ENCODE measurements at regions not wholly inside any gene's neighbourhood (a gene's known extent, or its start where the extent isn't known, plus 50 kb on each side); places are given as distances from the start of the nearest gene placed in this dataset.
A peak's percentile ranks its signal among the peaks of the same experiment; 100 is the strongest.
"Not testable (repeated sequence)": the region's sequence is repeated elsewhere in the genome, so short reads cannot be mapped to it uniquely, and the experiment has no call there.

DNA sequence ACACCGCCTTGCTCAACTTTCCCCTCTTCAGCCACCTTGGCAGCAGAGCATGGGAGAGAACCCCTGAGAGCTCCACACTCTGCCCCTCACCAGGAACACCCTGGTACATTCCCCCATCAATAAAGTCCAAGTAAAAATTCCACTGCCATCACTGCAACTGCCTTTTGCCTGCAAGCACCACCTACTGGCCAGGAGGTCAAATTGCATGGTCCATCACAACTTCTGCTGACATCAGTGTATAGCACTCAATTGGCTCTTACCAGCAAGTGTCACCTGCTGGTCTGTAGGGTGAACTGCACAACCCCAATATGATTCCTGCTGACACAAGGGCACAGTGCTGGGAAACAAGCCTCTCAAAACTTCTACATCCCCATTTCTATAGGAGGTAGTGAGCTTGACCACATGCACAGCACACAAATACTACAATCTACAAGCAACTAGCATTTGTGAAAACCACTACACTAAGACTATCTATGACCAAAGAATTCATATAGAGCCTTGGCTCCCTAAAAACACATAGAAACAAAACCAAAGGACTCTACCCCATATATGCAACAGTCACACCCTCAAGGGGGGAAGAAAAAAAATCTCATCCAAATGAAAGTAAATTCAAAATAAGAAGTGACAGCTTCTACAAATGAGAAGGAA, 69.2 kb downstream of the FASLG start (continued):
- TF ChIP-seq, protein P1, sequence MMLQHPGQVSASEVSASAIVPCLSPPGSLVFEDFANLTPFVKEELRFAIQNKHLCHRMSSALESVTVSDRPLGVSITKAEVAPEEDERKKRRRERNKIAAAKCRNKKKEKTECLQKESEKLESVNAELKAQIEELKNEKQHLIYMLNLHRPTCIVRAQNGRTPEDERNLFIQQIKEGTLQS (IDR thresholded peaks at IDR 0.05) = 0 out of 2 replicates have a peak, but pooled peaks have one; percentile 10
- TF ChIP-seq YY1 (IDR thresholded peaks at IDR 0.05; ENCODE audit: extremely low read depth, insufficient replicate concordance, low read depth, low read length) (no peak), CEBPB (IDR thresholded peaks at IDR 0.05; ENCODE audit: low read depth) (0 out of 2 replicates have a peak, but pooled peaks have one; percentile 28), EGR1 (IDR thresholded peaks at IDR 0.05; ENCODE audit: low read depth) (no peak), SIN3A (IDR thresholded peaks at IDR 0.05; ENCODE audit: low read depth) (no peak)

DNA sequence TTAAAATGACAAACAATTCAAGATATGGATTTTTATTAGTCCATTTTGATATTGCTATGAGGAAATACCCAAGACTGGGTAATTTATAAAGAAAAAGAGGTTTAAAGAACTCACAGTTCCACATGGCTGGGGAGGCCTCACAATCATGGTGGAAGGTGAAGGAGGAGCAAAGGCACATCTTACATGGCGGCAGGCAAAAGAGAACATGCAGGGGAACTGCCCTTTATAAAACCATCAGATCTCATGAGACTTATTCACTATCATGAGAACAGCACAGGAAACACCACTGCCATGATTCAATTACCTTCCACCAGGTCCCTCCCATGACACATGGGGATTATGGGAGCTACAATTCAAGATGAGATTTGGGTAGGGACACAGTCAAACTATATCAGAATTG, 69.8 kb downstream of the FASLG start:
- POLR2A ChIA-PET; BruUV-seq (replicated peaks); intact Hi-C loops (cut with micrococcal nuclease); H3K4me3 ChIP-seq (replicated peaks in 1 of 2; ENCODE audit: low read depth in 1 of 2, low read length in 2 of 2); H3K4me2 ChIP-seq (ENCODE audit: low read length); H3K27ac ChIP-seq (ENCODE audit: low read depth, low read length); ATAC-seq; DNase-seq (ENCODE audit: low read depth, low spot score); H3K79me2 ChIP-seq (ENCODE audit: insufficient read depth, low read length); RAD21 ChIA-PET (ENCODE audit: low non-redundant PET in 1 of 2, low total read pairs in 2 of 2, uncharacterized antibody in 2 of 2, unreplicated experiment in 2 of 2); H3K9ac ChIP-seq (ENCODE audit: low read length); H2AFZ ChIP-seq (ENCODE audit: low read depth, low read length, poor library complexity, severe bottlenecking); H3K9me3 ChIP-seq (ENCODE audit: control insufficient read depth in 1 of 2, insufficient read depth in 1 of 2, low read depth in 1 of 2, low read length in 2 of 2); H3K36me3 ChIP-seq (ENCODE audit: control insufficient read depth in 1 of 2, insufficient read depth in 2 of 2, low read length in 2 of 2); H4K20me1 ChIP-seq (ENCODE audit: insufficient read depth); H3K9me2 ChIP-seq (ENCODE audit: insufficient read depth); H3K27me3 ChIP-seq (ENCODE audit: insufficient read depth, low read length); H3K4me1 ChIP-seq (ENCODE audit: control insufficient read depth in 1 of 2, insufficient read depth in 2 of 2, low read length in 2 of 2): not testable (repeated sequence)
- CTCF ChIA-PET = interaction anchor here (1.5 kb wide), 1 partner anchor 277 kb away, joined by 3 read pairs; no protein-coding TSS in a partner anchor

DNA sequence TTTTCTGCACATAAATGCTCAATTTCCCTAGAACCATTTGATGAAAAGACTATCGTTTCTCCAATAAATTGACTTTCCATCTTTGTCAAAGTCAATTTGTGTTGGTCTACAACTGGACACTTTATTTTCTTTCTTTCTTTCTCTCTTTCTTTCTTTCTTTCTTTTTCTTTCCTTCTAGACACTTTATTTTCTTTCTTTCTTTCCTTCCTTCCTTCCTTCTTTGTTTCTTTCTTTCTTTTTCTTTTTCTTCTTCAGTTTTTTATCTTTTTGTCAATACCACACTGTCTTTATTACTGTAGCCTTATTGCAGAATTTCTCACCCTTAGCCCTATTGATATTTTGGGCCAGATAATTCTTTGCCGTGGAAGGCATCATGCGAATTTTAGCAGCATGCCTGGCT, 73.5 kb downstream of the FASLG start:
- TF ChIP-seq SIN3A (IDR thresholded peaks at IDR 0.05; ENCODE audit: low read depth) (no peak), YY1 (IDR thresholded peaks at IDR 0.05; ENCODE audit: extremely low read depth, insufficient replicate concordance, low read depth, low read length) (no peak), EGR1 (IDR thresholded peaks at IDR 0.05; ENCODE audit: low read depth) (no peak), SP1 (IDR thresholded peaks at IDR 0.05; ENCODE audit: low read depth) (no peak), EZH2 (IDR thresholded peaks at IDR 0.05) (no peak), SRF (IDR thresholded peaks at IDR 0.05; ENCODE audit: low read depth) (no peak), ELF1 (IDR thresholded peaks at IDR 0.05; ENCODE audit: borderline replicate concordance, low read depth) (no peak), ZFX (IDR thresholded peaks at IDR 0.05) (no peak)
- TF ChIP-seq, protein P1 (IDR thresholded peaks at IDR 0.05) = no peak
- TF ChIP-seq, protein P2, sequence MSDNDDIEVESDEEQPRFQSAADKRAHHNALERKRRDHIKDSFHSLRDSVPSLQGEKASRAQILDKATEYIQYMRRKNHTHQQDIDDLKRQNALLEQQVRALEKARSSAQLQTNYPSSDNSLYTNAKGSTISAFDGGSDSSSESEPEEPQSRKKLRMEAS (IDR thresholded peaks at IDR 0.05) = no peak
- no peak for DNase-seq (ENCODE audit: low read depth, low spot score)
- POLR2A ChIA-PET = no interaction called here
- Histone ChIP-seq H2AFZ (ENCODE audit: low read depth, low read length, poor library complexity, severe bottlenecking) (no peak overlapping the region), H4K20me1 (ENCODE audit: insufficient read depth) (no peaks in the 10 kb centered on the region), H3K79me2 (ENCODE audit: insufficient read depth, low read length) (no peaks in the 10 kb centered on the region), H3K9ac (ENCODE audit: low read length) (no peak overlapping the region), H3K4me1 (ENCODE audit: control insufficient read depth in 1 of 2, insufficient read depth in 2 of 2, low read length in 2 of 2) (no peaks in the 10 kb centered on the region), H3K27ac (ENCODE audit: low read depth, low read length) (no peak overlapping the region), H3K4me2 (ENCODE audit: low read length) (no peak overlapping the region), H3K9me3 (ENCODE audit: control insufficient read depth in 1 of 2, insufficient read depth in 1 of 2, low read depth in 1 of 2, low read length in 2 of 2) (peaks cover 0 to 5% of the 10 kb centered on the region in 2 experiments; a peak in 1 of 4 replicates), H3K4me3 (replicated peaks in 1 of 2; ENCODE audit: low read depth in 1 of 2, low read length in 2 of 2) (no peak overlapping the region), H3K9me2 (ENCODE audit: insufficient read depth) (no peaks in the 10 kb centered on the region), H3K27me3 (ENCODE audit: insufficient read depth, low read length) (no peaks in the 10 kb centered on the region), H3K36me3 (ENCODE audit: control insufficient read depth in 1 of 2, insufficient read depth in 2 of 2, low read length in 2 of 2) (no peaks in the 10 kb centered on the region)
- BruUV-seq (replicated peaks) = no TSS peak
- RAD21 ChIA-PET (ENCODE audit: low non-redundant PET in 1 of 2, low total read pairs in 2 of 2, uncharacterized antibody in 2 of 2, unreplicated experiment in 2 of 2) = interaction anchor here in 1 of 2 experiments (0.7 kb wide), 1 partner anchor 14 kb away, joined by 3 read pairs; no protein-coding TSS in a partner anchor
- intact Hi-C loops (cut with micrococcal nuclease) = no loop called here
- CTCF ChIA-PET = interaction anchor here (0.7 kb wide), 1 partner anchor 928 kb away, joined by 3 read pairs; no protein-coding TSS in a partner anchor
- no peak for ATAC-seq
